Hepatocyte (in vitro differentiated cells): ENCODE measurements at regions not wholly inside any gene's neighbourhood (a gene's known extent, or its start where the extent isn't known, plus 50 kb on each side); places are given as distances from the start of the nearest gene placed in this dataset.

Source experiments
- EZH2 ChIP-seq: fragments of 200-600 bp; sonication (generic); IDR thresholded peaks from 2 replicates; pipeline ENCODE4 v1.6.1; 2016; ENCODE audit warnings: antibody characterized with exemption, mild to moderate bottlenecking, borderline replicate concordance
- TF ChIP-seq, protein P1 (sequence below): fragments of 200-600 bp; sonication (generic); IDR thresholded peaks from 2 replicates; pipeline ENCODE4 v1.5.1; 2016; ENCODE audit warnings: antibody characterized with exemption, mild to moderate bottlenecking; ENCODE audit not compliant: poor library complexity

DNA sequence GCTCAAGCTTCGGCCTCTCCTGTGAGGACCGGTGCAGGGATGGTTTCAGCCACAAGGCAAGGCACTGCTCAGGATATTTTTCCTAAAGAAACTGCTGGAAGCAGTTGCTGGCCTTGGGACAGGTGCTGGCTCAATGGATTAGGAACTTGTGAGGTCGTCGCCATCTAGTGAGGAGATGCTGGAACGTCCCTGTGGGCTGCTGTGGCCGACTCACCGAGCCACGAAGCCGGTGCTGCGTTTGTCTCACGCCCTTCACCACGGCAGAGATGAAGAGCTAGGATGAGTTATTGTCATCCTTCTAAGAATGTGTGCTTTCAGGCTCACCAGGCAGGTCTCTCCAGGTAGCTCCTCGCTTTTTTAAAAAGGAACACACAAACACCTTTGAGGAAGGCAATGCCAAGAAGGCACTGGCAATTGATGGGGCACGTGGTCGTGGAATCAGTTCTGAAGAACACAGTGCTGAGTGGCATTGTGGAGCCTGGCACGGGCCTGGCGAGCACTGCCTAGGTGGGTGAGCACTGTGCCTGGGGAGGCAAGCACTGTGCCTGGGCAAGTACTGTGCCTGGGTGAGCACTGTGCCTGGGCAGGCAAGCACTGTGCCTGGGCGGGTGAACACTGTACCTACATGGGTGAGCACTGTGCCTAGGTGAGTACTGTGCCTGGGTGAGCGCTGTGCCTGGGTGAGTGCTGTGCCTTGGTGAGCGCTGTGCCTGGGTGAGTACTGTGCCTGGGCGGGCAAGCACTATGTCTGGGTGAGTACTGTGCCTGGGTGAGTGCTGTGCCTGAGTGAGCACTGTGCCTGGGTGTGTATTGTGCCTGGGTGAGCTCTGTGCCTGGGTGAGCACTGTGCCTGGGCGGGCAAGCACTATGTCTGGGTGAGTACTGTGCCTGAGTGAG lies 140.4 kb downstream of the TEX29 start:
- TF ChIP-seq, protein P1, sequence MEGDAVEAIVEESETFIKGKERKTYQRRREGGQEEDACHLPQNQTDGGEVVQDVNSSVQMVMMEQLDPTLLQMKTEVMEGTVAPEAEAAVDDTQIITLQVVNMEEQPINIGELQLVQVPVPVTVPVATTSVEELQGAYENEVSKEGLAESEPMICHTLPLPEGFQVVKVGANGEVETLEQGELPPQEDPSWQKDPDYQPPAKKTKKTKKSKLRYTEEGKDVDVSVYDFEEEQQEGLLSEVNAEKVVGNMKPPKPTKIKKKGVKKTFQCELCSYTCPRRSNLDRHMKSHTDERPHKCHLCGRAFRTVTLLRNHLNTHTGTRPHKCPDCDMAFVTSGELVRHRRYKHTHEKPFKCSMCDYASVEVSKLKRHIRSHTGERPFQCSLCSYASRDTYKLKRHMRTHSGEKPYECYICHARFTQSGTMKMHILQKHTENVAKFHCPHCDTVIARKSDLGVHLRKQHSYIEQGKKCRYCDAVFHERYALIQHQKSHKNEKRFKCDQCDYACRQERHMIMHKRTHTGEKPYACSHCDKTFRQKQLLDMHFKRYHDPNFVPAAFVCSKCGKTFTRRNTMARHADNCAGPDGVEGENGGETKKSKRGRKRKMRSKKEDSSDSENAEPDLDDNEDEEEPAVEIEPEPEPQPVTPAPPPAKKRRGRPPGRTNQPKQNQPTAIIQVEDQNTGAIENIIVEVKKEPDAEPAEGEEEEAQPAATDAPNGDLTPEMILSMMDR: peak; percentile 54
- no peak for TF ChIP-seq EZH2
